Left forelimb (tissue), 1 donor: ENCODE measurements at regions not wholly inside any gene's neighbourhood (a gene's known extent, or its start where the extent isn't known, plus 50 kb on each side); places are given as distances from the start of the nearest gene placed in this dataset.
"Not testable (repeated sequence)": the region's sequence is repeated elsewhere in the genome, so short reads cannot be mapped to it uniquely, and the experiment has no call there.

Experiments
- DNase-seq: peaks from one replicate; pipeline ENCODE4 v3.0.0-alpha.2; 2018; ENCODE audit warnings: low spot score

- no peak for DNase-seq
Observed at GRCh38 chr1:55463814-55464475, 248.8 kb upstream of the USP24 start.

GRCh38 chr1:55457874-55458273 is 242.7 kb upstream of the USP24 start:
- no peak for DNase-seq

- DNase-seq = no peak
Observed at GRCh38 chr1:55456971-55457370, 241.8 kb upstream of the USP24 start.

- DNase-seq = no peak
Observed at GRCh38 chr1:55448261-55448660, 233.1 kb upstream of the USP24 start.

- no peak for DNase-seq
Observed at GRCh38 chr1:55447488-55447887, 232.3 kb upstream of the USP24 start.

GRCh38 chr1:55446351-55446750 is 231.2 kb upstream of the USP24 start:
- no peak for DNase-seq

- DNase-seq = no peak
Observed at GRCh38 chr1:55445416-55445815, 230.3 kb upstream of the USP24 start.

- no peak for DNase-seq
Observed at GRCh38 chr1:55444667-55445066, 229.5 kb upstream of the USP24 start.

GRCh38 chr1:55443175-55443915 is 228.2 kb upstream of the USP24 start:
- no peak for DNase-seq

- DNase-seq = no peak
Observed at GRCh38 chr1:55441489-55441888, 226.3 kb upstream of the USP24 start.

GRCh38 chr1:55437692-55438091 is 222.5 kb upstream of the USP24 start:
- no peak for DNase-seq

- DNase-seq = not testable (repeated sequence)
Observed at GRCh38 chr1:55430720-55431119, 215.6 kb upstream of the USP24 start.

- not testable (repeated sequence) for DNase-seq
Observed at GRCh38 chr1:55430206-55430605, 215.0 kb upstream of the USP24 start.

- DNase-seq = no peak
Observed at GRCh38 chr1:55428944-55429931, 214.1 kb upstream of the USP24 start.

GRCh38 chr1:55428231-55428630 is 213.1 kb upstream of the USP24 start:
- no peak for DNase-seq

- DNase-seq = no peak
Observed at GRCh38 chr1:55427606-55428005, 212.4 kb upstream of the USP24 start.

GRCh38 chr1:55426619-55427018 is 211.5 kb upstream of the USP24 start:
- DNase-seq = no peak

- DNase-seq = no peak
Observed at GRCh38 chr1:55426156-55426555, 211.0 kb upstream of the USP24 start.

GRCh38 chr1:55425310-55425930 is 210.3 kb upstream of the USP24 start:
- DNase-seq = no peak

GRCh38 chr1:55423376-55423775 is 208.2 kb upstream of the USP24 start:
- DNase-seq = no peak

GRCh38 chr1:55420929-55421716 is 206.0 kb upstream of the USP24 start:
- DNase-seq = no peak
